ENCODE measurements at regions not wholly inside any gene's neighbourhood (a gene's known extent, or its start where the extent isn't known, plus 50 kb on each side); places are given as distances from the start of the nearest gene placed in this dataset.
A peak's percentile ranks its signal among the peaks of the same experiment; 100 is the strongest.

GRCh38 chr18:35822413-35822812 lies 150.1 kb upstream of the RMP24 start:
- no peaks in the 10 kb centered on the region for H3K27me3 ChIP-seq (ENCODE audit: control insufficient read depth, insufficient read depth, low read length)
- no peaks in the 10 kb centered on the region for H3K4me1 ChIP-seq (ENCODE audit: control insufficient read depth, insufficient read depth, low read length)
- DNase-seq = no peak
- H3K9me3 ChIP-seq (replicated peaks; ENCODE audit: control insufficient read depth, low read depth, low read length) = no peaks in the 10 kb centered on the region
- no peak overlapping the region for H3K4me3 ChIP-seq (ENCODE audit: low read length)
- H3K27ac ChIP-seq (ENCODE audit: low read length) = no peak overlapping the region
- 50% methylated on average over 5 of the region's 6 CpGs for WGBS (ENCODE audit: insufficient coverage)
- H3K36me3 ChIP-seq (ENCODE audit: control insufficient read depth, insufficient read depth, low read length) = no peaks in the 10 kb centered on the region

- H3K36me3 ChIP-seq (ENCODE audit: control insufficient read depth, insufficient read depth, low read length) = no peaks in the 10 kb centered on the region
- H3K27me3 ChIP-seq (ENCODE audit: control insufficient read depth, insufficient read depth, low read length) = no peaks in the 10 kb centered on the region
- WGBS (ENCODE audit: insufficient coverage) = 29% methylated on average over 1 of the region's 1 CpG
- H3K9me3 ChIP-seq (replicated peaks; ENCODE audit: control insufficient read depth, low read depth, low read length) = peaks cover 6% of the 10 kb centered on the region
- H3K27ac ChIP-seq (ENCODE audit: low read length) = no peak overlapping the region
- DNase-seq = no peak
- no peak overlapping the region for H3K4me3 ChIP-seq (ENCODE audit: low read length)
- H3K4me1 ChIP-seq (ENCODE audit: control insufficient read depth, insufficient read depth, low read length) = no peaks in the 10 kb centered on the region
Observed at GRCh38 chr18:35826477-35826876, 146.0 kb upstream of the RMP24 start.

GRCh38 chr18:35827275-35827902 lies 145.1 kb upstream of the RMP24 start:
- Histone ChIP-seq H3K27me3 (ENCODE audit: control insufficient read depth, insufficient read depth, low read length) (no peaks in the 10 kb centered on the region), H3K36me3 (ENCODE audit: control insufficient read depth, insufficient read depth, low read length) (no peaks in the 10 kb centered on the region), H3K9me3 (replicated peaks; ENCODE audit: control insufficient read depth, low read depth, low read length) (peaks cover 15% of the 10 kb centered on the region), H3K4me1 (ENCODE audit: control insufficient read depth, insufficient read depth, low read length) (no peaks in the 10 kb centered on the region), H3K4me3 (ENCODE audit: low read length) (no peak overlapping the region), H3K27ac (ENCODE audit: low read length) (no peak overlapping the region)
- no peak for DNase-seq

- peaks cover 20% of the 10 kb centered on the region for H3K9me3 ChIP-seq (replicated peaks; ENCODE audit: control insufficient read depth, low read depth, low read length)
- no peaks in the 10 kb centered on the region for H3K27me3 ChIP-seq (ENCODE audit: control insufficient read depth, insufficient read depth, low read length)
- H3K27ac ChIP-seq (ENCODE audit: low read length) = no peak overlapping the region
- no peak for DNase-seq
- H3K4me1 ChIP-seq (ENCODE audit: control insufficient read depth, insufficient read depth, low read length) = no peaks in the 10 kb centered on the region
- 92% methylated on average over 2 of the region's 2 CpGs for WGBS (ENCODE audit: insufficient coverage)
- no peak overlapping the region for H3K4me3 ChIP-seq (ENCODE audit: low read length)
- H3K36me3 ChIP-seq (ENCODE audit: control insufficient read depth, insufficient read depth, low read length) = no peaks in the 10 kb centered on the region
Observed at GRCh38 chr18:35827903-35828275, 144.6 kb upstream of the RMP24 start.

GRCh38 chr18:35828591-35828990 lies 143.9 kb upstream of the RMP24 start:
- H3K27ac ChIP-seq (ENCODE audit: low read length) = no peak overlapping the region
- DNase-seq = no peak
- WGBS (ENCODE audit: insufficient coverage) = 97% methylated on average over 2 of the region's 2 CpGs

GRCh38 chr18:35835366-35835765 lies 137.1 kb upstream of the RMP24 start:
- no CpG with 5 or more reads among the region's 2 CpGs for WGBS (ENCODE audit: insufficient coverage)
- Histone ChIP-seq H3K27me3 (ENCODE audit: control insufficient read depth, insufficient read depth, low read length) (no peaks in the 10 kb centered on the region), H3K36me3 (ENCODE audit: control insufficient read depth, insufficient read depth, low read length) (no peaks in the 10 kb centered on the region), H3K9me3 (replicated peaks; ENCODE audit: control insufficient read depth, low read depth, low read length) (peaks cover 23% of the 10 kb centered on the region), H3K27ac (ENCODE audit: low read length) (no peak overlapping the region), H3K4me1 (ENCODE audit: control insufficient read depth, insufficient read depth, low read length) (no peaks in the 10 kb centered on the region), H3K4me3 (ENCODE audit: low read length) (no peak overlapping the region)
- DNase-seq = no peak

More at GRCh38 chr18:35828591-35828990, 143.9 kb upstream of the RMP24 start:
- no peaks in the 10 kb centered on the region for H3K27me3 ChIP-seq (ENCODE audit: control insufficient read depth, insufficient read depth, low read length)
- peaks cover 23% of the 10 kb centered on the region for H3K9me3 ChIP-seq (replicated peaks; ENCODE audit: control insufficient read depth, low read depth, low read length)
- H3K4me1 ChIP-seq (ENCODE audit: control insufficient read depth, insufficient read depth, low read length) = no peaks in the 10 kb centered on the region
- H3K36me3 ChIP-seq (ENCODE audit: control insufficient read depth, insufficient read depth, low read length) = no peaks in the 10 kb centered on the region
- no peak overlapping the region for H3K4me3 ChIP-seq (ENCODE audit: low read length)

GRCh38 chr18:35835833-35836232 lies 136.6 kb upstream of the RMP24 start:
- no peak overlapping the region for H3K4me3 ChIP-seq (ENCODE audit: low read length)
- no CpG with 5 or more reads among the region's 2 CpGs for WGBS (ENCODE audit: insufficient coverage)
- no peaks in the 10 kb centered on the region for H3K27me3 ChIP-seq (ENCODE audit: control insufficient read depth, insufficient read depth, low read length)
- peak; percentile 16 for DNase-seq
- no peak overlapping the region for H3K27ac ChIP-seq (ENCODE audit: low read length)
- H3K4me1 ChIP-seq (ENCODE audit: control insufficient read depth, insufficient read depth, low read length) = no peaks in the 10 kb centered on the region
- no peaks in the 10 kb centered on the region for H3K36me3 ChIP-seq (ENCODE audit: control insufficient read depth, insufficient read depth, low read length)
- peaks cover 23% of the 10 kb centered on the region for H3K9me3 ChIP-seq (replicated peaks; ENCODE audit: control insufficient read depth, low read depth, low read length)

- Histone ChIP-seq H3K36me3 (ENCODE audit: control insufficient read depth, insufficient read depth, low read length) (no peaks in the 10 kb centered on the region), H3K9me3 (replicated peaks; ENCODE audit: control insufficient read depth, low read depth, low read length) (peaks cover 13% of the 10 kb centered on the region), H3K27ac (ENCODE audit: low read length) (no peak overlapping the region), H3K27me3 (ENCODE audit: control insufficient read depth, insufficient read depth, low read length) (no peaks in the 10 kb centered on the region), H3K4me3 (ENCODE audit: low read length) (no peak overlapping the region), H3K4me1 (ENCODE audit: control insufficient read depth, insufficient read depth, low read length) (no peaks in the 10 kb centered on the region)
- DNase-seq = no peak
- no CpG with 5 or more reads among the region's 2 CpGs for WGBS (ENCODE audit: insufficient coverage)
Observed at GRCh38 chr18:35836932-35837331, 135.5 kb upstream of the RMP24 start.

GRCh38 chr18:35837922-35838496 lies 134.5 kb upstream of the RMP24 start:
- H3K4me3 ChIP-seq (ENCODE audit: low read length) = no peak overlapping the region
- WGBS (ENCODE audit: insufficient coverage) = no CpG with 5 or more reads among the region's 5 CpGs
- peaks cover 3% of the 10 kb centered on the region for H3K9me3 ChIP-seq (replicated peaks; ENCODE audit: control insufficient read depth, low read depth, low read length)
- no peaks in the 10 kb centered on the region for H3K27me3 ChIP-seq (ENCODE audit: control insufficient read depth, insufficient read depth, low read length)
- no peak overlapping the region for H3K27ac ChIP-seq (ENCODE audit: low read length)
- DNase-seq = no peak
- H3K36me3 ChIP-seq (ENCODE audit: control insufficient read depth, insufficient read depth, low read length) = no peaks in the 10 kb centered on the region
- H3K4me1 ChIP-seq (ENCODE audit: control insufficient read depth, insufficient read depth, low read length) = no peaks in the 10 kb centered on the region

GRCh38 chr18:35841283-35841682 lies 131.2 kb upstream of the RMP24 start:
- no peaks in the 10 kb centered on the region for H3K9me3 ChIP-seq (replicated peaks; ENCODE audit: control insufficient read depth, low read depth, low read length)

GRCh38 chr18:35842536-35842935 lies 129.9 kb upstream of the RMP24 start:
- Histone ChIP-seq H3K4me3 (ENCODE audit: low read length) (no peak overlapping the region), H3K27ac (ENCODE audit: low read length) (no peak overlapping the region), H3K9me3 (replicated peaks; ENCODE audit: control insufficient read depth, low read depth, low read length) (no peaks in the 10 kb centered on the region), H3K36me3 (ENCODE audit: control insufficient read depth, insufficient read depth, low read length) (no peaks in the 10 kb centered on the region), H3K4me1 (ENCODE audit: control insufficient read depth, insufficient read depth, low read length) (no peaks in the 10 kb centered on the region), H3K27me3 (ENCODE audit: control insufficient read depth, insufficient read depth, low read length) (no peaks in the 10 kb centered on the region)
- WGBS (ENCODE audit: insufficient coverage) = 61% methylated on average over 3 of the region's 5 CpGs
- no peak for DNase-seq

More at GRCh38 chr18:35841283-35841682, 131.2 kb upstream of the RMP24 start:
- H3K36me3 ChIP-seq (ENCODE audit: control insufficient read depth, insufficient read depth, low read length) = no peaks in the 10 kb centered on the region
- DNase-seq = no peak
- no peaks in the 10 kb centered on the region for H3K4me1 ChIP-seq (ENCODE audit: control insufficient read depth, insufficient read depth, low read length)
- H3K4me3 ChIP-seq (ENCODE audit: low read length) = no peak overlapping the region
- 75% methylated on average over 1 of the region's 2 CpGs for WGBS (ENCODE audit: insufficient coverage)
- no peak overlapping the region for H3K27ac ChIP-seq (ENCODE audit: low read length)
- H3K27me3 ChIP-seq (ENCODE audit: control insufficient read depth, insufficient read depth, low read length) = no peaks in the 10 kb centered on the region
